GM18868 (cell line): ENCODE measurements at regions not wholly inside any gene's neighbourhood (a gene's known extent, or its start where the extent isn't known, plus 50 kb on each side); places are given as distances from the start of the nearest gene placed in this dataset.
"Not testable (repeated sequence)": the region's sequence is repeated elsewhere in the genome, so short reads cannot be mapped to it uniquely, and the experiment has no call there.

Experiments used
- ATAC-seq: cut with Tn5 transposase; IDR thresholded peaks from one replicate; pipeline ENCODE4 v1.9.1; 2021; ENCODE audit warnings: mild to moderate bottlenecking, moderate library complexity; ENCODE audit not compliant: unreplicated experiment

DNA sequence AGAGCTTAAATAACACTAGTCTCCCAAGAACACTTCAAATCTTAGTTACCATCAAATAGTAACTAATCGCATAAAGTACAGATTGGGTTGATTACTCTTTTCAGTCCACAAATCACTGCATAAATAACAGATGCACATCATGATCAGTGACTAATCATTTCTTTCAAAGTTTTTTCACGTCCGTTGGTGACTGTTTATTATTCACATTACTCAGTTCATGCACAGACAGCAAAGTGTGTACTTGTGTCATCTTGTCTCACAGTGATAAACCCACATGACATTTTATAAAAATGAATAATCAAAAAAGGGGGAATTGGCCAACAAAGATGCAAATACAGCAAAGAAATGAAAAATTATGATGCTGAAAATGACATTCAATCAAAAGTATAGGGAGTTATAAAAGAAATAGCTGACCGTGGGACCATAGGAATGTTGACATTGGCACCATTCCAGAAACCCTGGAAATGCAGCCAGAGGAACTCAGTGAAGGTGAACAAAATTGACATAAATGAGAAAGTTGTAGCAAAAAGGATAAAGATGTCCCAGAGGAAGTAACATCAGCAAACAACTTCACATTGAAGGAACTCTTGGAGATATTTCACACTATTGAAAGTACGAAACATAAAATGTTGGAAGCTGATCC, 161.5 kb downstream of the SOX3 start:
- ATAC-seq, result no peak

DNA sequence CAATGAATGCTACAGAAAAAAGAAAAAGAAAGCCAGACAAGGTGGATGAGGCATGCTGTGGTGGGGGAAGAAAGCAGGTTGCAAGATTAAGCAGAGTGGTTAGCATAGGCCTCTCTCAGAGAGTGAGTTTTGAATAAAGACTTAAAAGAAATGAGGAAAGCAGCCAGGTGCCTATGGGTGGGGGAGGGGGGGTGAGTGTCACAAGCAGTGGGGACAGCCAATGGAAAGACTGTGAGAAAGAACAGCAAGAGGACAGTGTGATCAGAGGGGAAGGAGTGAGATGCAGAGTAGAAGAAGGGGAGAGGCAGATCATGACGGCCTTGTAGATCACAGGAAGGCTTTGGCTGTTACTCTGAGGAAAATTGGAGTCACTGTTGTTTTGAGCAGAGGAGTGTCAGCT, 162.5 kb downstream of the SOX3 start:
- no peak for ATAC-seq

DNA sequence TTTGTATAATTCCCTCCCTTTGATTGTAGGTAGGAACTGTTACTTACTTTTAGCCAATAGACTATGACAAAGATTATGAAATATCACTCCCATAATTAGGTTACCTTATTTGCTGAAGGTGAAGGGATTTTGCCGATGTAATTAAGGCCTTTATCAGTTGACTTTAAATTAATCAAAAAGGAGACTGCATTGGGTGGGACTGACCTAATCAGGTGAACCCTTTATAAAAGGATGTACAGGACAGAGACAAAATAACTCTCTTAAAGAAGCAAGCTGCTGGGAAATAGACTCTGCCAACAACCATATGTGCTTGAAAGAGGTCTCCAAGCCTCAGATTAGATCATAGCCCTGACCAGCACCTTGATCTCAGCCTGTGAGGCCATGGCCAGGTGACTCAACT, 167.6 kb downstream of the SOX3 start:
- ATAC-seq, result no peak

DNA sequence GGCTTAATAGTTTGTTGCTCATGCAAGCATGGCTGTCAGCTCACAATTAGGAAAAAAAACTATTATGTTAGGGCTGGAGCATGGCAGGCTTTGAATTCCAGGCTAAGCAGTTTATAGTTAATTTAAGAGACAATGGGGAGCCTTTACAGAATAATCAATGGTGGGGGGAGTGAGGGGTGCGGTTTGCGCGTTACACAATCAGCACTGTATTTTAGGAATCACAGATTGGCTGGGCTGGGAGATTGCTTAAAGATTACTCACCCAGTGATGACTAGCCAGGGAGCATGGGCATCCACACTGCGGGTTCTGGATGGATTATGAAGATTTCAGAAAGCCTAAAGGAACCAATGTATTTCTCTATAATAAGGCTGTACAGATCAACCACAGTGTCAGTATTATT, 186.6 kb downstream of the SOX3 start:
- ATAC-seq, result no peak

DNA sequence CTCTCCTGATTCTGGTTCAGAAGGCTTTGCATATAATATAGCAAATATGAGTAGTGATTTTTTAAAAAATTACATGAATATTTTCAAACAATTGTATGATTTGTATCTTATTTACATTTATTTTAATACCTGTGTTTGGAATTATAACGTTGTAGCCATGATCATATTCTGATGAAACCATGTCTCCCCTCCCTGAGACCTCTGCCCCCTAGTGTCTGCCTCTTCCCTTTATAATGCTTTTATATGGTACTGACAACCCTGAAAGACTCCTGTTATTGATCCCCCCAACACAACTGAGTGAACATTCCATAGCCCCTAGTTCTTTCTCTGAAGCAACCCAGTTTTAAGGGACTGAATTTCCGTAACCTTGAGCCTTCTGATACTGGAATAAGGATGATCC, 187.4 kb downstream of the SOX3 start:
- no peak for ATAC-seq

DNA sequence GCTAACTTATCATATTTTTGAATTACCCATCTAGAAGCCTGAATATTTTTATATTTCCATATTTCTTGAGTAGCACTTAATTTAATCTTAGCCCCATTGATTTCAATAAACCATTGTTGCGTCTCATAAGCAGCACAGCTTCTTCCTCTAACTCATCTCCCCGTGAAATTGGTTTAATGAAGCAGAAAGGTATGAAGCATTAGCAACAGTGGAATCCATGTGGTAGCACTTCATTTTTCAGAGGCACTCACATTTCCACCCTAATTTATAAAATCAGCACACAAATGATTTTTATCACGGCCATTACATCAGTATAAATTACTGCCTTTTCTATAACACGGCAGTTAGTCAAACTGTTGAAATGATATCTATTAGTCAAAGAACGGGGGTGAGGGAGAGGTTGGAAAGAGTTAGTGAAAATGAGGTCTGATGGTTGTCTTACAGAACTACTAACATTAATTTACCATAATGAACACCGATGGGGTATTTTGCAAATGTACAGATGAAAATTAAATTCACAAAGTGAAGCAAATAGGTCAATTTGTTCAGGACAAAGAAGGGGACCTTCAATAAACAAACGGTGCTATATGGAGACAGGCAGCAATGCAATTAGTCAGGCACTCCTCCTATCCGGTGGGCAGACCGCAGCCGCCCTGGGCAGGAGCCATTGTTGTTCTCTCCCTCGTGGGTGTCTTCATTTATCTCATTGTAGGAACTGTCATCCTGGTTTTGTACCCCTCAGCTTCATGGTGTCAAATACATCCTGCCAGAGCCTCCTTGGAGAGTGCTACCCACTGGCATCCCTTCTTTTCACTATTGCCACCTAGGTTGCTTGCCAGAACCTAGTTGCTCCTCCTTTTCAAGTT, 205.7 kb downstream of the SOX3 start:
- no peak for ATAC-seq

DNA sequence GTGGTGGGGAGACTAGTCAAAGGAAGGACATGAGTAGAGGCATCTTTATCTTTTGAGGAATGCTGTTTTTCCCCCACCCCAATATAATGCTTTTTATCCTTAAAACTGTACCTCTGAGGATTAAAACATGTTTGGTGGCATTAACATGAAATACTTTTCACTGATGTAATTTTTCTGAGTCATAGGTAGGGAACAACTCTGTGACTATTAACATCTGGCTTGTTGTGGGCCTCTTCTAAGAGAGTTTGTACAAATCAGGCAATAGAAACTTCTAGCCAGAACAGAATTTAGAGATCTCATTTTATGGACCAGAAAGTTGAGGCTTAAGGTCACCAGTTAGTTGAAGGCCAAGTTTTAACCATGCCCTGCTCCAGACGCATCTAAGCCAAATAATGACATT, 207.6 kb downstream of the SOX3 start:
- no peak for ATAC-seq

DNA sequence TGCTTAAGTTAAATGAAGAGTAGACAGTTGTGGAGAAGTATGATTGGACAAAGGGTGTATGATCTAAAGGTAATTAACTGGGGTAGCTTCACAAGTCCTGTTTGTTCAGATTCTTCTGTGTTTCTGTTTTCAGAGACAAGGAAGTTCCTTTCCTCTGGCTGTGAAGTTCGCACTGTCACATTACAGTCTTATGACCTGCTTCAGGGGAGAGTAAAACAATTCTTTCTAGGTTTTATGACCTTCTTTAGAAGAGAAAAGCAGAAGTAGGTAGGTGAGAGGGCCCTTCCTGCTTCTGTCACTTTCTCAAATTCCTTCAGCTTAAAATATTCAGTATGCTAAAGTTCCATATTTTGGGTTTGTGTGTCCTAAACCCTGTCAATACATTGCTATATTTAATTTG, 211.9 kb downstream of the SOX3 start:
- peak; percentile 75 for ATAC-seq

DNA sequence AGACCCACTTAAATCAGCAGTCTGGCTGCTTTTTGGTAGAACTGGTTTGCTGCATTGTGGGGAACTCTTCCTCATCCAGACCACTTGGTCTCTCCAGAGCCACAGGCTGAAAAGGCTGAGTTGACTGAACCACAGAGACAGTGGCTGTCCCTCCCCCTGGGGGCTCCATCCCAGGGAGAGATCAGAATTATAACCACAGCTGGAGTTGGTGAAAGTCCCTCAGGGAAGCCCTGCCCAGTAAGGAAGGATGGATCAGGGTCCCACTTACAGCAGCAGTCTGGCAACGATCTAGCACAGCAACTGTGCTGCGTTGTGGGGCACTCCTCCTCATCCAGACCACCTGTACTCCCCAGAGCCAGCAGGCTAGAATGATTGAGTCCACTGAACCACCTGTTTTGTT, 212.7 kb downstream of the SOX3 start:
- ATAC-seq, result no peak

DNA sequence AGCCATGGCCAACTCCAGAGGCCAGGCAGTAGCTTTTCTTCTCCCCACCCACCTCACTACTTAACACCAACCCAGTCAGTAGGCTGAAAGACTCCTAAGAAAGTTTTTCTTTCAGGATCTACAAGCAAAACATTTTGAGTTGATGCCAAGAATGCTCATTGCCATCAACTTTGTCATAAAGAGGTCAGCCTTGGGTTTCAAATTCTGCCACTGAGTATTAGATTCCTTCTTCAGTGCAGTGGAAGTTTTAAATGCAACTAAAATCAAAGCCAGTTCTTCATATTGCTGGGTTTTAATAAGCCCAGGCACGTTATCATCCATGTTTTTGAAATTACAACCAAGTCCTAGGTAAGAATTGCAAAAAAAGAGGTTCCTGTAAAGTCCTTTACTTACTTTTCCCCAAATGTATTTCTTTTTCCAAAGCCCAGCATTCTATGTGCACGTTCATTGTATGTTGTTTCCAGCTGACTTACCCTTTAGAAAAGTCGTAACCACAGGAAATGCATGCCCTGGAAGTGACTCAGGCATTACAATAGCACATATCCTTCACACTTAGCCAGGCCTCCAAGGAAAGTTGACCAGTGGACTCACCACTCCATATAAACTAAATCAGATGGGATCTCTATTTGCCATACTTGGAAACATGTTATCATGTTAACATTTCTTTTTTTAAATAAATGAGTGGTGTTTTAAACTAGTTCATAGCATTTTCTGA, 229.9 kb downstream of the SOX3 start:
- ATAC-seq, result no peak

DNA sequence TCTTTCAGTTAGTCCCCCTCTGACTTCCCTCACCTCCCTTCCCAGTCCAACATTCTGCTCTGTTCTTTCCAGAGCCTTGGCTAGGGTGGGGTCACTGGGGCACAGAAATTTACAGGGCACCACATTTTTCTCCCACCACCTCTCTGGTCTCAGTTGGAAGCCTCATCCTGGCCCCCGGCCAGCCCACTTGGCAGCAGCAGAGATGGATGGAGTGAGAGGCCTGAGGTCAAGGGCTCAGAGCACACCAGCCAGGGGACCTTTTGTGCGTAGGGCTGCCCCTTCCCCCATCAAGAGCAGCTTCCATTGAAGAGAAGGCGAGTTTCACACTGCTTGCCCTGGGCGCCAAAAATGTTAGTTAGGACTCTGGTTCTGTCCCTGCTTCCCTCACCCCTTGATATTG, 230.9 kb downstream of the SOX3 start:
- ATAC-seq, result no peak

DNA sequence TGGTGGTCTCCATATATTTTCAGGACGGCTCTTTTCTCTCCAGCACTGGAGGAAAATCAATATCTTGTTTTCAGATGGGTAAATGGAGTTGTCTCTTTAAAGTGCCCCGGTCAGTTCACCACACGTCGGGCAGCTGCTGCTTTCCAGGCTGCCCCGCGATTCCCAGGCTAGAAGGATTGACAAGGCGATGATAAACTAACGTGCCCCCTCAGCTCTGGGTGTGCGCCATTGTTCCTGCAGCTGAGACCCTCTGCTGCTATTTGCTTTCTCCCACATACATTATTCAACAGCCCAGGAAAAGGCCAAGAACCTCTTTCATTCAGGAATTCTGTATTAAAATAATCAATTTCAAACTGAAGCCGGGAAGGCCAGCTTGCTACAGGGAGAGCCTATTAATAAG, 254.5 kb downstream of the SOX3 start:
- no peak for ATAC-seq

DNA sequence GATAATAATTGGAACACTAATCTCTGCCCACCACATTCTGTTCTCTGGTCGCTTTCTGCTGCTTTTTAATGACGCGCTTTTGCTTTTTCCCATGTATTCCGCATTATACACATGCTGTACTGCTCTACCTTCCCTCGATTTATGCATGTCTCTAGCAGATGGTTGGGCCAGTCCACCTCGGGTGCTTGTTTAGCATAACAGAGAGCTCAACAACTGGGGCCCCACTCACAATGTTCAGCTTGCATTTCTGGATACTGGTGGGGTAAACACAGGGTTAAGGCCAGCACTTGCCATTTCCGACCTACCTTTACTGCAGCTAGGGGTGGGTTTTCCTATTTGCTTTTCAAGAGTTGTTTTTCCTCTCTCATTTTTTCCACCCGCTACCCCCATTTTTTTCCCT, 255.8 kb downstream of the SOX3 start:
- no peak for ATAC-seq

DNA sequence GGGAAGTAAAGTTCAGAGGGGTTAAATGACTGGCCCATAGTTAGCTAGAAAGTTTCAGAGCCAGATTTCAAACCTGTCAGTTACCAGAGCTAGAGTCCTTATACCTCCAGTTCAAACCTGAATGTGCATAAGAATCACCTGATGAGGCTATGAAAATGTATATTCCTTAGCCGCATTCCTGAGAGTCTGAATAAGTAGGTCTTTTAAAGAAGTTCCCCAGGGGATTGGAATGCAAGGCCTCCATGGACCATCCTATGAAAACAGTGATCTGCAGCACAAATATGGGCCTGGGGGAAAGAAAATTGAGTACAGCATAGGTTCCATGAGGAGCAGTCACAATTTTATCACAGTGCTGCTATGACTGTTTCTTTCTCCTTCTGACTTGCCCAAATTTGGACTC, 263.9 kb upstream of the CXorf66 start:
- no peak for ATAC-seq

DNA sequence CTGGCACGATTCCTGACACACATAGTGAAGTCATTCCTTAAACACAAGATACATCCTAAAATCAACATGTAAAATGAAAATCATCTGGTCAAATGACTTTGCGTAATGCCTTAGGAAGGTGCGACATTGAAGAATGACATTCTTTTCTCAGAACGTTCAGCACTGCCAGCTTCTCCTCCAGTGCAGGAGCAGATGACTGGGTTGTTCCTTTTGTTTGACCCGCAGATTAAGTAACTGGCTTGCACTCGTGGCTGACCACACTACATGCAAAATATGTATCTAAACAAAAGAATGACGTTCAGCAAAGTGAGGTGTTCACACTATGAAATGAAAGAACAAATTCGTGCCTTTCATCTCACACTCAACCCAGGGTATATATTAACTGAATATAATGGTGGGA, 260.7 kb upstream of the CXorf66 start:
- ATAC-seq, result not testable (repeated sequence)

DNA sequence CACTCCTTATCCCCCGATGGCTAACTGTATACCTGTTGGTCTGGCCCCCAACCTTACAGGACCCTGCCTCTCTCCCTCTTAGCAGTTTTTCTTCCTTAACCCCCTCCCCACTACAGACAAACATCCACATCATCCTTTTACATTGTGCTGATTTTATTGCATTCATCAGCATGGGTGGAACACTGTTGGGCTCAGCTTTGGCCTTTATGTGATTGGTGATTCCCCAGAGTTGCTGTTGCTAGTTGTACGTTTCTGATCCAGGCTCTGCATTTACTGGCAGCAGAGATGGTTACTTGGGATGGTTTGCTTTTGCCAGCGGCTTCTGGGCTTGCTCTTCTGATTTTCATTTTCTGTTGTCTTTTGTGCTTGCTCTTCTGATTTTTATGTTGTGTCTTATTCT, 250.6 kb upstream of the CXorf66 start:
- ATAC-seq, result not testable (repeated sequence)

DNA sequence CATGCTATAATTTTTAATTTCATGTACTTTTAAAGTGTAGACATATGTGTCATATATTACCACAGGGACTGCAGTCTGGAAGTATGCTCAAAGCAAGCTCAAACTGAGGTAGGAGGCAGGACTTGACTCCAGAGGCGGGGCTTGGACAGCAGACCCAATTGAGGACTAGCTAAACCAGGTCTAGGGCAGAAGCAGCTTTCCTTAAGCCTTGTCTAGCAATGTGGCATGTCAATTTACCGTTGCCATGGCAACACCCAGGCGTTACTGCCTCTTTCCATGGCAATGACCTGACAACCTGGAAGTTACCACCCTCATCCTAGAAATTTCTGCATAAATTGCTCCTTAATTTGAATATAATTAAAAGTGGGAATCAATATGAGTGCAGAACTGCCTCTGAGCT, 249.2 kb upstream of the CXorf66 start:
- not testable (repeated sequence) for ATAC-seq

DNA sequence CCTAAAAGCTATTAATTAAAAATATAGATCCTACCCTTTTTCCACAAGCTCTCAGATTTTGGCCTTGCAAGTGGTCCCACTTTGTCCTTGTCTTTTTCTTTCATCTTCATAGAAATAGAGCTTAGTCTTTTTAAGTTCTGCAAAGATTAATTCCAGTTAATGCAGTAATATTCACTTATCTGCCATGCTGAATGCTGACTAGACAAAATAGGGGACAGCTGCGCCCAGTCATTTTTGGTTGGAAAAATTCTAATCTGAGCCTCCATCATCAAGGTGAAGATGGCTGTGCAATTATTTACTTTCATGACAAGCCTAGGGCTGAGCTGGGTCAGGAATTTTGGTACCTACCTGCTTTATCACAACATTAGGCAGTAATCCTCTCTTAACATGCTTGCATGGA, 241.3 kb upstream of the CXorf66 start:
- no peak for ATAC-seq

DNA sequence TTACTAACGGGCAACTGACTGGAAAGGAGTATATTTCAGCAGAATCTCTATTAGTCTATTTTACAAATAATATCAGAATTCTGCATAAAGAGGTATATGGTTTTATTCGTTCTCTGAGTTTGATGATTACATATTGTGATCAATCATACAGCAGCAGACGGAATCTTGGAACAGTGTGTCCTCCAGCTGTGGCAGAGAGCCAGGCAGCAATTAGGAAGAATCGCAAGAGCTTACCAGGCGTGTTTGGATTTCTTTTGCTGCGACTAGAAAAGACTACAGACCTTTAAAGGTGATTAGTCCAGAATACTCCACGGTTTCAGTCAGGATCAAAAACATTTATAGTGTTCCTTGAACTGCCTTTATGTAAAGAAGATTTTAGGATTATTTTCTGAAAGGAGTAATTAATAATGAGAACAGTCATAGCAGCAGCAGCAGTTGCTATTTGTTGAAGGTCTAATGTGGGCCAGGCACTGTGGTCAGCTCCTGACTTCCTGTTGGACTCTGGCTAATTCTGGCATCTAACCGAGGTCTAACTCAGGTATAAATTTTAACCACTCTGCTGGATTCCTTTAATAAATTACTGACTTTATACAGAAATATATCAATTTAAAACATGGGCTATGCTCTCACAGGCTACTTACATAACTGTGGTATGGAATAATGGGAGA, 225.3 kb upstream of the CXorf66 start:
- ATAC-seq, result no peak

DNA sequence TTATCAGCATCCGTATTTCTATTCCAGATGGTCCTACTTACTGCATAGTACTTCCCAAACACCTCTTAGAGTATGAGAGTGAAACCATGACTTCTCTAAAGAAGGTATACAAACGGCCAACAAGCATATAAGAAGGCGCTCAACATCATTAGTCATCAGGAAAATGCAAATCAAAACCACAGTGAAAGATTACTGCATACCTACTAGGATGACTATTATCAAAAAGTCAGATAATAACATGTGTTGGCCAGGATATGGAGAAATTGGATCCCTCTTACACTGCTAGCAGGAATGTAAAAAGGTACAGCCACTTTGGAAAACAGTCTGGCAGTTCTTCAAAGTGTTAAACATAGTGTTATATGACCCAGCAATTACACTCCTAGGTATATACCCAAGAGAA, 215.3 kb upstream of the CXorf66 start:
- ATAC-seq, result no peak

DNA sequence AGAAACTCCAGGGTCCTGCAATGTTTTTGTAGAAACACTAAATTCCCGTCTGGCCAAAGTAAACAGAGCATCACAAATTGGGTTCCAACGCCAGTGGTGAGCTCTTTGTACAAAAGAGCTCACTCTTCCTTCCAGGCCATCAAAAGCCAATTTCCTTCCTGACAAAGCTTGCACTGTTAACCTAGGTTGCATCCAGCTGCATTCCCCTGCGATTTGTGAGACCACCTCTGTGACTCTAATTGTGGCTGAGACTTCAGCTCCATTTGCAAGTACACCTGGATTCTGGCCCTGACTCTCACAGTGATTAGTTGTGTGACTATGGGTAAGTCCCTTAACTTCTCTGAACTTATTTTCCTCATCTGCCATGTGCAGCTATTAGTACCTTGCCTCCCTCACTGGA, 212.5 kb upstream of the CXorf66 start:
- no peak for ATAC-seq
